Forelimb muscle (tissue), 1 donor: ENCODE measurements at regions not wholly inside any gene's neighbourhood (a gene's known extent, or its start where the extent isn't known, plus 50 kb on each side); places are given as distances from the start of the nearest gene placed in this dataset.
A peak's percentile ranks its signal among the peaks of the same experiment; 100 is the strongest.

Experiments used
- DNase-seq: peaks from one replicate; pipeline ENCODE4 v3.0.0-alpha.2; 2013; ENCODE audit warnings: low read depth

DNA sequence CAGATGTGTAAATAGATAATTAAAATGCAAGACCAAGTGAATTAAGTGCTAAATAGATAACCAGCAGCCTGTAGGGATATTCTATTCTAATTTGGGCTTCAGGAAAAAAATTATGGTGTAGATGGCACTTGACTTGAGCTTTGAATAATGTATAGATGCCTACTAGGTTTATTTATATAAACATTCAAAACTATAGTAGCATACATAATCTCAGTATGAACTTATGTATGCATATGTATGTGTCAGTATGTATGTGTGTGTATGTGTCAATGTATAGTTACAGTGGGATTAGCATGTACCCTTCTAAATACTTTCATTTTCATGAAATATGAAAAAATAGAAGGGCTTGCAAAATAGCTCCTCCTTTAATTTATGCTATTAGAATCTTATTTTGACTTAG lies 207.3 kb upstream of the PPP1R3A start:
- DNase-seq, result no peak

DNA sequence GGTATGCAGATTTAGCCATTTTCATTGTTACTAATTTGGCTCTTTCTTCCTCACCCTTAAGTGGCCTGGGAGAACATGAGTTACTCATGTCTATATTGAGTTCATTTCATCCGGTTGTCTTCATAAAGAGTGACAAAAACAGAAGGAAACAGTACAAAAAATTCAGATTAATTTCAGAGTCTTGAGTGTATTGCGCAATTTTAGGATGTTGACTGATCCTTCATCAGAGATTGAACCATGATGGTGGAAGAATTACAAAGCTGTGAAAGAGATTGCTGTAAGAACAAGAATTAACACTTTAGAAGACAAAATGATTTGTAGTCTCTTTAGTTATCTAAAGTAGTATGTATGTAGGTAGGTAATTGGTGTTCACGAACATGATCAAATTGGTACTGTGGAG lies 194.0 kb upstream of the PPP1R3A start:
- DNase-seq, result no peak

DNA sequence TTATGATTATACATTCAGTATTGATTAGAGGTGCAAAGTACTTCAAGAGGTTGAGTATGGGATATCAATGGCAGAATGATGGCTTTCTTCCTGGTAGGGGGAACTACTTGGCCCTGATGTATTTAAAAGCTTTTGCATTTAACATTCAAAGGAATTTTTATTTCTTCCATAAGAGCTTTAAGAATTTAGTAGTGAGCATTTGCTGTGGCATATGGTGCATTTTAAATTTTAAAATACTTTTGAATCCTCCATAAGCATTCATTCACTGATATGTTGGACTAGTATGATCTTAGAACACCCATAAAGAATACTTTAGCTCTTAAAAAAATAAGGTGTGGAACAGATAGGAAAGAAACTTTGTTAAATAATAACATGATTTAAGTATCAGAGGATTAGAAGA lies 191.9 kb upstream of the PPP1R3A start:
- DNase-seq, result no peak

DNA sequence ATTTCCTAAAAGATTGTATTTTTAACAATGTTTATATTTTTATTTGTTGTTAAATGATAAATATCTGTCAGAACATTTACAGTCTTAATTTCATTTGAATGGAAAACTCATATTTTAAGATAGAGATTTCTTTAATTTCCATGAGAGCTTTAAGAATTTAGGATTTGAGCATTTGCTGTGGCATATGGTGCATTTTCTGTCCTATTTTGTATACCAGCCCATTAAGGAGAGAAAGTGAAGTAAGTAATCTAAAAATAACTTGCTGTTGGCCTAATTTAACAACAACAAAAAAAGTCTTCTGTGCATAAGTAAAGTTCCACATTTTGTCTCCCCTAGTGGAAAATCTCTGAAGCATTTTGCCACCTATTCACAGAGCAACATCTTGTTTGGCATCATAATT lies 190.9 kb upstream of the PPP1R3A start:
- DNase-seq, result no peak

DNA sequence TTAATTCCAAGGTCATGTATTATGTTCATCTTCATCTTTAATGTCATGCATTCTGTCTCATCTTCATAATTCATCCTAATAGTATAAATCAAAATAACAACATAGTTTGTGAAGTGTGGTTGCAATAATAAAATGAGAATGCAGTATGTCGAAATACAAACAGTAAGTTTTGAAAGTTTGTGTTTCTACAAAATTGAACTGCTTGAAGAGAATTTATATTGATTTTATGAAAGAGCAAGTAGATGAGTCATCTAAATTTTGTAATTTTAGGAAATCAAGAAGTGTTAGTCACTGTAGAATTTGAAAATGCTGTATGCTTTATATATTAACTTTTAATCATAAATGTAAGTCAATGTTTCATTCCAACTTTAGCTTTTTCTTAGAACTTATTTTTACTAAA lies 190.5 kb upstream of the PPP1R3A start:
- DNase-seq, result no peak

DNA sequence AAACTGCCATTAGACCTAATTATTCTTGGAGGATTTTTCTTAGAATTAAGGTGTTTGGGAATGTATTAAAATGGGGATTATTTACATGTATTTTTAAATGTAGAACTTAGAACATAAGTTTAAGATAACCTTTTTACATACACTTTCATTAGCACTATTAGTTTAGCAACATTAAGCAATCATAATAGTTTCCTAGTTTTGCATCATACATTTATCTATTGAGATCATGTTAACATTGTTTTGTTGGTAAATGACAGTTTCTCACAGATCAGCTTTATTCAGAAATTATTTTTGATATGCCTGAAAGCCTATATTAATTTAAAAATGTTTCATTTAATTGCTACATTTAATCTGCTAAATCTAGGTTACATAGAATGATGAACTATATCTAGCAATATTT lies 189.7 kb upstream of the PPP1R3A start:
- DNase-seq, result no peak

DNA sequence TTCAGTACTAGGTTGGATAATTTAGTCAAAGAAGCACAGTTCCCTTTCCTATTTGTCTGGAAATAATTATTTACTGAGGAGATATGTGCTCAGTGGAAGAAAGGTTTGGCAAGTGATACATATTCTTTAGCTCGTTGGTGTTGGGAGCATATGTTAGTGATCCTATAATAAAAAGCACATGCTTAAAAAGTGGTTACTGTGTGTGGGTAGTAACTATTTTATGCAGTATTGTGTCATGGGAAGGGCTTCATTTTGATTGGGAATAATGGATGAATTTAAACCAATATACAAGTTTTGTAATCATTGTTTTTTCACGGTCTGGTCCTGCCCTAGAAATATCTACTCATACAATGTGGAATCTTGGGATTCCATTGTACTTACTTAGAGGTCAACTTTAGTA lies 188.7 kb upstream of the PPP1R3A start:
- no peak for DNase-seq

DNA sequence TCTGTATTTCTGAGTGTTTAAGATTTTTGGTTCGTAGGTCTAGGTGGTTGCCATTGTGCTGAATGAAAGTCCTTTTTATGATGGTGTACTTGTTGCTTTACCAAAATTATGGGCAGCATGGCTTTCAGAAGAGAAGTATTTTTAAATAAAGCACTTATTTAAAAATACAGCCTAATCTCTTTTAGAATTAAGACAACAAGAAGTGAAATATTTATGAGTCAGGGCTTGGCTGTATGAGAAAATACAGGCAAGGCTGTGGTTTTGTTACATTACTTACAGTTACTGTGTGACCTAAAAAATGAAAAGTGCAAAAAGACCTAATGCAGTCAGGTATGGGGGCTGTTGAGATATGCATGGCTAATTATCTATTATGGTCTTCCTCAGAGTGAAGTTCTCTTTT lies 185.2 kb upstream of the PPP1R3A start:
- DNase-seq, result no peak

DNA sequence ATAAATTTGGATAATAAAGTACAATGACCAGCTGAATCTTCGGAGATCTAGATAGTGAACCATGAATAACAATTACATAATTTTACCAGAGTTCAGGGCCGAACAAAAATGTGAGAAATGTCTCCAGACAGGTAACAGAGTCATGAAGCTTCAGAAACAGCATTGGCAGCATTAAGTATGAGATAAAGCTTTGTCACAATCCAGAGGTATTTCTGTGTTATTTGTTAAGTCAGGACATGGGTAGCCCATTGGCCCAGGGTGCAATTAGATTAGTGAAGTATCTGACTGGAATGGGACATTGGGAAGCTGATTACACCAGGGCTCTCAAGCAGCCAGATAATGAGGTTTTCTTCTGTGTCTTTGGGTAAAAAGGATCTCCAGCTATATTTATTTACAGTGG lies 184.2 kb upstream of the PPP1R3A start:
- no peak for DNase-seq

DNA sequence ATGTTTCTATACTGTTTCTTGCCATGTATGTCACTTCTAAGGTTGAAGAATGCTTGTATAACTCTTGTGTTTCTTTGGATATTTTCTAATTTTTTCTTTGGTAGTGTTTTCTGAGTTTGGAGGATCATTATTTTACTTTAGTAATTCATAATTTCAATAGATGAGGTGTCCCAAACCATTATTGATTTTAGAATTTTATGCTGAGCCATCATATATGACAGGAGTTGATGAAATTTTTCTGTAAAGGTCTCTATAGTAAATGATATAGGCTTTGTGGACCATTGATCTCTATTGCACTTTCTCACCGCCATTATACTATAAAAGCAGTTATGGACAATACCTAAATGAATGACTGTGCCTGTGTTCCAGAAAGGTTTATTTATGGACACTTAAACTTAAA lies 183.3 kb upstream of the PPP1R3A start:
- DNase-seq, result no peak

DNA sequence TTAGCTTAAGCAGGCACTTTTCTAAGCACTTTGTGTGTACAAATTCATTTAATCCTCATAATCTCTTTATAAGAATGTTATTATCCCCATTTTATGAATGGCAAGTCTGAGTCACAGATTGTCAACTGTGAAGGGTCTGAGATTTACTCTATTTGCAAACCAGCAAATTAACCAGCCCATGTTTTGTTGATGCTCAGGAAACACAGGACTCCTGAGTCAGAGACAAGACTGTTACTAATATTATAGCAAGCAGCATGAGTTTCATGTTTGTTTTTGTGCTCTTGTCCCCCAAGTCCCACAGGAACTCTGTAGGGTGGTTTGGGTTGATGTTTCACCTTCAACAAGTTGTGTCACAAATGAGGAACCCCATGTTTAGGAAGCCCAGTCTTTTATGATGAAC lies 182.0 kb upstream of the PPP1R3A start:
- DNase-seq, result no peak

DNA sequence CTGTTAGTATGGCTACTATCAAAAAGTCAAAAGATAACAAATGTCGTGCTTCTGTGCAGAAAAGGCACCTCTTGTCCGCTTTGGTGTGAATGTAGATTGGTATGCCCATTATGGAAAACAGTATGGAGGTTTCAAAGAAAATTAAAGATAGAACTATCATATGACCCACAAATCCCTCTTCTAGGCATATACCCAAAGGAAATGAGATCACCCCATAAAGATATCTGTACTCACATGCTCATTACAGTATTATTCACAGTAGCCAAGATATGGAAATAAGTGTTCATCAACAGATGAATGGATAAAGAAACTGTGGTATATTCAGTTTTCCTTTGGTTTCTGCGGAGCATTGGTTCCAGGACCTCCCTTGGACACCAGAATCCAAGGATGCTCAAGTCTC lies 180.5 kb upstream of the PPP1R3A start:
- DNase-seq, result no peak

DNA sequence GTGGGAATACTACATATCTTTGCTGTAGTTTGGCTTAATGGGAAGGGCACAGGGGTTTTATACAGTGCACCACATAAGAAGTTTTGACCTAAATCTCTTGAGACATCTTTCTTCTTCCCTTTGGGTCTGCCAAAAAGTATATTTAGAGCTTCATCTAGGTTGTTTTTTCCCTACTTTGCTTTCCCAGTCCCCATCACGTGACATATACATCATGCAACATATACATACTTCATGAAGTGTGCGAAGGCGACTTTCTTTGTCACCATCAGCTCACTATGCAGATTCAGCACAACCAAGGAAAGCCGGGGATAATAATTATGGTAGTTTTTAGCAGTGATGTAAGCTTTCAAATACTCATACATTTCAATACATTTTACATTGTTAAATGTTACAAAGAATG lies 177.1 kb upstream of the PPP1R3A start:
- DNase-seq, result no peak

DNA sequence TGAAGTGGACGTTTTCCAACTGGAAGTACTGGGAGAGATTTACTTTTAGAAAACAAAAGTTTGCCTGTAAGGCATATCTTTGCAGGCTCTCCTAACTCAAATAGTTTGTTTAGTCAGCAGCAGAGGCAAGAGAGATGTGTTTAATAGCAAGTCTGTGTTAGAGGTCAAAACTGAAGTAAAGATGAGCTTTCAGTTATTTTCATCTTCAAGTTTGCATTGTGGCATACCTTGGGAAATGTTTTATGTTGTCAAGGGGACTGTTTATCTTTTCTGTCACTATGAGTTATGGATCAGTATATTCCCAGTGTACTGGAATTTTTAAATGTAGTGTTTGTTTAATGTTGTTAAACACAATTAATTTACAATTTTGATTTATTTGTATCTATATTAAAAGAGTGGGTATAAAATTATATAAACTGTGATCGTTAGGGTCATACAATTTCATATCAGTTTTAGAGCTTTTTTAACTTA lies 169.7 kb upstream of the PPP1R3A start:
- DNase-seq, result no peak

DNA sequence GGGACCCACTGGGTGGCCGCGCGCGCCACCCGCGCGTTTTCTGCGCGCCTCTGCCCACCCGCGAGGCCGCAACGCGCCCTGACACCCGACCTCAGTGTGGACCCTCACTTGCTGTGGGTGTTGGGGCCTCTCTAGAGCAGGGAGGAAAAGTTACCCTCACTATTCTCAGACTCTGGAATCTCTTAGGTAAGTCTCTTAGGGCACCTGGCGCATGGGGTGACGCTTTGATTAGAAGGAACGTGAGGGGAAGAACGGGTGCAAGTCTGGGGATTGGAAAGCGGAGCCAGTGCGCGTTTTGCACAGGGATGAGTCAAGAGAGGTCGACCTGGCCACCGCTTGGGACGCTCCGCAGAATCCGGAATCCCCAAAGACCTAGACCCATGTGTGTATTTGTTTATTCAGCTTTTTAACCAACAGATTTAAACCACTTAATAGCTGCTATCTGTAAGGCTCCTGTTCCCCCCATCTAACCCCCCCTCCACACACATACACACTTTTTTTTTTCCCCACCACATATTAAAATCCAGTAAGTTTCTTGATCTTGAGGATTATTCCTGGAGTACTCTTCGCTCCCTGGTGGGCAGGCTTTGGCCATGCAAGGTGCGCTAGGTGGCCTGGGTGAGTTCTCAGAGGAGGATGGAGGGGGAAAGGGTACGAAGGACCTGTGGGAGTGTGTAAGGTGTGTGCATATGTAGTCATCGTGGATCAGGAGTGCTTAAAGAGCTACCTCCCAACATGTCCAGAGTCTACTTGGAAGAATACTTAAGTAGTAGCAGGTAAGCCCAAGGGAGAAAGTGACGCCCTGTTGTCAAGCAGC lies 169.1 kb upstream of the PPP1R3A start:
- no peak for DNase-seq

DNA sequence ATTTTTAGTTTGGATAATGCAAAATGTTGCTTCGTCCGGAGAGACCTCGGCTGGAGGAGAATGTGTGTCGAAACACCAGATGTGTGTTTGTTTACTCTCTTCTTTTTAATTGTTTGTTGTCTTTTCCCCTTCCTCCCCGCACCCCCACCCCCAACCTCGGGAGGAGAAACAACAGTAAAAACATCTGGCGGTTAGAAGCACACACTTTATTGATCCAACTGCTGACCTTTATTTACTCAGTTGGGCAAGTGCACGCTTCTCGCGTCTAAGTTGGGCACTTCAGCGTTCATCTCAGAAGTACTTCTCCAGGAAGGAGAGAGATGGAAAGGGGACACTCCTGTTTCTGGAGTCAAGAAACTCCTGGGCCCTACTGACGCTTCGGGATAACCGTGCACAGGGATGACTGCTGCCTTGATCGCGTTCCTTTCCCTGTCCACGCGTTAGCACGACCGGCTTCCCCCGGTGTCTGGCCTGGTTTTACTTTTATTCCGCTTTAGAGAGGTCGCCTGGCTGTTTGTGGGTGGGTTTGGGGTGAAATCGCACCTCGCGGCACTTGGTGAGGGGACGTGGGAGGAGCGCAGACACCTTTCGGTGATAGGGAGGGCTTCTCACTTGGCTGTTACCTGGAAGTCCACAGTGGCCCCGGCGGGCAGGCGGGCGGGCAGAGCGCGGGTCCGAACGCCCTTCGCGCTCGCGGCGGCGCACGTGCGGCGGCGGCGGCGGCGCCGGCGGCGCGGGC lies 168.3 kb upstream of the PPP1R3A start:
- no peak for DNase-seq

DNA sequence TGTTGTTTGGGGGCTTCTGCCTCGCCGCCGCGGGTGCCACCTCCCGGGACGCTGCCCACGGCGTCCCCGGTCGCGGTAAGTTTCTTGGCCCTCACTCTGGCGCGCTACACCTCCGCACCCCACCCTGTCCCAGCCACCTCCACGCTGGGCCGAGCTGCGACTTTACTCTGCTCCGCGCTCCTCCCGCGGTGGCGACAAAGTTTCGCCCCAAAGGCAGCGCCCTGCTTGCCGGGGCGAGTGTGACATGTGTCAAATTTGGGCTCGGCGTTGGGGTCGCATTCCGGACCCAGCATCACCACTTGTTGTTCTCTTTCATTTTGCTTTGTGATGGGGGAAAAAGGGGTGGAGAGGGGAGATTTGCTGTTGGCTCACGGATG lies 167.7 kb upstream of the PPP1R3A start:
- no peak for DNase-seq

DNA sequence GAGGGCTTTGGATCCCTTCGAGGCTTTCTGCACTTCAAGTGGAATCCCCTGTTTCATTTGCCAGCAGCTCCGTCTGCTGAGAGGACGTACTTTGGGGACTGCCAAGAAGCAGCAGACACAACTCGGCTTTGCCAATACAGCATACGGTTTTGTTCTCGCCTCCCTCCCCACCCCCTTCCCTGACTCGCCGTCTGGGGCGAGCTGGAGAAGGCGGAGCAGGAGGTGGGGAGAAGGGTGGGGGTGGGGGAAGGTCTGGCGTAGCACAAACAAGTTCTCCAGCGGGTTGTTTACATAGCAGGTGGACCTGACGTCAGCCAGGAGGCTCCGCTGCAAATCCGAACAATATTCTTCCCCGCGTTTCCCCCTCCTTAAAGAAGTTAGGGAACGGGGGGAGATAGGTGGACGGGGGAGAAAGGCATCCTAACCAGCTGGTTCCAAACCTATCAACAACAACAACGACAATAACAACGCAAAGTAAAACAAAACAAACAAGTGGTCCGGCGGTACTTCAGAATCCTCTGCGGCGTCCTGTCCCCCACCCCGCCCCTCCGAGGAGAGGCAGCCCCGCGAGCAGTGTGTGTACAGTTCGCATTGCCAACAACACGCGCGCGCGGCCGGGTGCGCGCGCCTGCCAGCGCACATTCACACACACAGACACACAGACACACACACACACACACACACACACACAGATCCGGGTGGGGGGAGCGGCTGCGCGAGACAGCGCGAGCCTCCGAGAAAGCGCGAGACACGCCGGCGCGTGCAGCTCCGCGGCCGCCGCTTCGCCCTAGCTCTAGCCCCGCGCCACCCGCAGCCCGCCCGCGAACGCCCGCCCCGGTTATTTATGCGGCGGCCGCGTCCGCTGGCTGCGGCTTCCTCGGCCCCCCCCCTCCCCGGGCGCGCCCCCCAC lies 167.0 kb upstream of the PPP1R3A start:
- DNase-seq, result peak; percentile 76

DNA sequence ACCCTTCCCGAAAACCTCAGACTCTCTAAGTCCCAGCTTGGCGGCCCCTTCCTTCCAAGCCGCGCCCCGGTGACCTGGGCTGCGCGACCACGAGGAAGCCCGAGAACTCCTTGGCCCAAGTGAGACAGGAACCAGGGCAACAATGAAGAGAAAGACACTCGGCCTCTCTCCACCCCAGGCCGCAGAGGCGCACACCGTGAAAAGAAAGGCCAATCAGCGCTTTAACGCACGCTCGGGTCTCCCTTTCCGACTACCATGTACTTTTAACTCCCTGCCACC lies 166.4 kb upstream of the PPP1R3A start:
- DNase-seq, result no peak

DNA sequence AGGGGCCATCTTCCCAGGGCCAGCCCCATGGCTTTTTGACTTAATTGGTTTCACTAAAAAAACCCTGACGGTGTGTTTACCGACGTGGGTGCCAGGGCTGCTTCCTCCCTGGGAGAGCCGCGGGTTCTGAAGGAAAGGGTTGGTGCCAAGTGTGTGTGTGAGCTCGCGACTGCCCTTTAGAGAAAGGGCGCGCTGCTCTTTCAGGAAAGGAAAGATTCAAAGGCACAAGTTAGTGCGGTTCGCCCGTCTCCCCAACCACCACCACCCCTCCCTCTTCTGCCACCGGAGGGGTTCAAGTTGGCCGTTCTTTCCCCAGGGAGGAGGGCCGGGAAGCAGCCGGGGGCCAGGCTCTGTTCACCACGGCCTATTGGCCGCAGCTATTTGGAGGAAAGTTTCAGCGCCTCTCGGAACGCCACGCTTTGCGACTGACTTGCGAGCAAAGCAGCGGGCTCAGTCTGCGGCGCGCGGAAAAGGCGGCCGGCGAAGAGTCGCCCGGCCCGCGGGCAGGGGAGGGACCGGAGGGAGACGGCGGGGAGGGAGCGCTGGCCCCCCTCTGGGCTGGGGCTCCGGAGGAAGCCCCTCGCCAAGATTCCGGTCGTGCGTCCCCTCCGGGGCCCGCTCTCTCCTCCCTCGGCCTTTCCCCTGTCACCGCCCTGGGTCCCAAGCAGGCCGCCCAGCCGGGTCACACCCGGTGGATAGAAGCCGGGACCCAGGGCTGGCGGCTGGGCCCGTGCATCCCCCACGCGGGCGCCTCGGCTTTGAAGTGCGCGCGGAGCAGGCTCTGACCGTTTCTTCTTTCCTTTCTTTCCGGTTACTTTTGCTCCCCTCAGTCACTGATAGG lies 165.9 kb upstream of the PPP1R3A start:
- no peak for DNase-seq

DNA sequence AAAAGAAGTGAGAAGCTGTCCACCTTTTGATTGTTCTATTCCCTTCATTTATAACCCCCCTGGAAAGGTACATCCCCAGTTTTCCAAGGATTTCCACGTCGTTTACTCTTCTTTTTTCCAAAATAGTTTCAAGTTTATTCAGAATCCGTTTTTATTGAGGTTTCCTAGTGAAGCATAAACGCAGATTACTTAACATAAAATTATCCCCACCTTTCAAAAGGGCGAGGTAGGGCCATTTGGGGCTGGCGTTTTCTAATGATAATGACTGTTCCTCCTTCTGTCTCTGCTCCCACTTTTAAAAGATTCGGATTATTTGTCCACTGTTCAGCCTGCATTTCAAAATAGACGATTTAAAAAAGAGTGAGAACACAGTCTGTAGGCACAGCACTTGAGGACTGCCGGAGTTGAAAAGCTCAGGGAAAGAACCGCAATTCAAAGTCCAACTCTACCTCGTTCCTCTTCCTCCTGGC lies 165.2 kb upstream of the PPP1R3A start:
- DNase-seq, result no peak
